HG03378 (cell line): ENCODE measurements at regions not wholly inside any gene's neighbourhood (a gene's known extent, or its start where the extent isn't known, plus 50 kb on each side); places are given as distances from the start of the nearest gene placed in this dataset.

Experiments used
- ATAC-seq: cut with Tn5 transposase; IDR thresholded peaks from one replicate; pipeline ENCODE4 v1.9.1; 2021; ENCODE audit warnings: mild to moderate bottlenecking, moderate library complexity; ENCODE audit not compliant: unreplicated experiment

DNA sequence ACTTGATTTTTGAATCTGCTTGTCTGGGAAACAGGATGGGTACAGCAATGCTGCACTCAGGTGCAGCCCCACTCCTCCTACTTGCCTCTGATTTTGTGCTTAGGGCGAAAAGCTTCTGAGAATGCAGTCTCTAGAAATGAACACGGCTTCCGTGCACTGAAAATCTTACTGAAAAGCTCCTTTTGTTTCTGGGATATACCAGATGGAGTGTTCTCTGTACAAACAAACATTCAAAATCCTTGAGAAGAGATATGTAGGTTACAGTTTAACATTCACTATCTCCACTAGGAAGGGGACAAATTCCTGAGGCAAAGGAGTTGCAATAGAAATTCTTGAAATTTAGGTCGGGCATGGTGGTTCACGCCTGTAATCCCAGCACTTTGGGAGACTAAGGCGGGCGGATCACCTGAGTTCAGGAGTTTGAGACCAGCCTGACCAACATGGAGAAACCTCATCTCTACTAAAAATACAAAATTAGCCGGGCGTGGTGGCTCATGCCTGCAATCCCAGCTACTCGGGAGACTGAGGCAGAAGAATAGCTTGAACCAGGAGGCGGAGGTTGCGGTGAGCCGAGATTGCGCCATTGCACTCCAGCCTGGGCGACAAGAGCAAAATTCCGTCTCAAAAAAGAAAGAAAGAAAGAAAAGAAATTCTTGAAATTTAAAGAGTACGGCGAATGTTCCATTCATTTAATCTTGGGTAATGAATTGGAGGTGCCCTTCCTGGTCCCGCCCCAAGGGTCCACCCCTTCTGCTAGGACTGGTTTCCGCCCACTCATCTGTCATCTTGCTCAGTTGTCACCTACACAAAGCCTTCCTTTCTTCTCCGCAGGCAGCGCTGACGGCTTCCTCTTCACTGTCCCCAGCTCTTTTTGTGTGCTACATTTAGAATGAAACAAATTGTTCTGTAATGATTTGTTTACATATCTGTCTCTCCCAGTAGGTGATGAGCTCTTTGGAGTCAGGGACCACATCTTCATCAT lies 92.4 kb downstream of the SOCS6 start:
- ATAC-seq: no peak
